Endodermal cell (in vitro differentiated cells): ENCODE measurements at regions not wholly inside any gene's neighbourhood (a gene's known extent, or its start where the extent isn't known, plus 50 kb on each side); places are given as distances from the start of the nearest gene placed in this dataset.

Source experiments
- DNase-seq: peaks from one replicate; pipeline ENCODE4 v3.0.0-alpha.2; 2017
- H3K27ac ChIP-seq: 2 replicates; pipeline ENCODE4 v1.5.1; 2013; ENCODE audit warnings: mild to moderate bottlenecking, low read depth, low read length, moderate library complexity
- H3K27me3 ChIP-seq: 2 replicates; pipeline ENCODE4 v1.6.1; 2013; ENCODE audit warnings: mild to moderate bottlenecking, low read length, moderate library complexity; ENCODE audit not compliant: insufficient read depth, control insufficient read depth, poor library complexity, severe bottlenecking
- H3K36me3 ChIP-seq: 2 replicates; pipeline ENCODE4 v1.7.0; 2013; ENCODE audit warnings: mild to moderate bottlenecking, low read length, moderate library complexity; ENCODE audit not compliant: control insufficient read depth, insufficient read depth
- H3K4me1 ChIP-seq: one replicate; pipeline ENCODE4 v1.7.0; 2013; ENCODE audit warnings: low read length; ENCODE audit not compliant: control insufficient read depth, insufficient read depth
- H3K4me3 ChIP-seq: 2 replicates; pipeline ENCODE4 v1.5.1; 2013; ENCODE audit warnings: mild to moderate bottlenecking, low read length, moderate library complexity
- H3K9ac ChIP-seq: 2 replicates; pipeline ENCODE4 v1.6.1; 2013; ENCODE audit warnings: mild to moderate bottlenecking, low read length, moderate library complexity; ENCODE audit not compliant: poor library complexity, severe bottlenecking; ENCODE audit errors: extremely low read depth
- H3K9me3 ChIP-seq: 2 replicates; pipeline ENCODE4 v1.6.1; 2013; ENCODE audit warnings: mild to moderate bottlenecking, low read length, moderate library complexity; ENCODE audit not compliant: control insufficient read depth
- H3K27ac Mint-ChIP-seq: 2 replicates; pipeline ENCODE4 v1.8.0; 2020; ENCODE audit warnings: mixed read lengths
- H3K27me3 Mint-ChIP-seq: 2 replicates; pipeline ENCODE4 v1.8.0; 2021; ENCODE audit warnings: mild to moderate bottlenecking, mixed read lengths; ENCODE audit not compliant: insufficient read depth
- H3K36me3 Mint-ChIP-seq: 2 replicates; pipeline ENCODE4 v1.8.0; 2020; ENCODE audit warnings: low read depth, mixed read lengths
- H3K4me1 Mint-ChIP-seq: 2 replicates; pipeline ENCODE4 v1.8.0; 2020; ENCODE audit warnings: mixed read lengths
- H3K4me3 Mint-ChIP-seq: 2 replicates; pipeline ENCODE4 v1.8.0; 2020; ENCODE audit warnings: mild to moderate bottlenecking, moderate library complexity, mixed read lengths
- H3K9me3 Mint-ChIP-seq: 2 replicates; pipeline ENCODE4 v1.8.0; 2020; ENCODE audit warnings: mild to moderate bottlenecking, mixed read lengths
- WGBS, 2 experiments: methylation state at CpG; one replicate each; pipeline versions ENCODE4 v1.1.5 to v1.1.7; 2013; ENCODE audit warnings: missing lambda C conversion rate in 2 of 2, mixed read lengths in 1 of 2; ENCODE audit not compliant: insufficient coverage in 1 of 2, insufficient read length in 1 of 2; 5-methylcytosine and 5-hydroxymethylcytosine counted together
- TF ChIP-seq, protein P1 (sequence below): fragments of 200-600 bp; sonication (generic); conservative IDR thresholded peaks from 2 replicates; pipeline ENCODE4 v1.5.0; 2021; ENCODE audit warnings: antibody characterized with exemption, mild to moderate bottlenecking

DNA sequence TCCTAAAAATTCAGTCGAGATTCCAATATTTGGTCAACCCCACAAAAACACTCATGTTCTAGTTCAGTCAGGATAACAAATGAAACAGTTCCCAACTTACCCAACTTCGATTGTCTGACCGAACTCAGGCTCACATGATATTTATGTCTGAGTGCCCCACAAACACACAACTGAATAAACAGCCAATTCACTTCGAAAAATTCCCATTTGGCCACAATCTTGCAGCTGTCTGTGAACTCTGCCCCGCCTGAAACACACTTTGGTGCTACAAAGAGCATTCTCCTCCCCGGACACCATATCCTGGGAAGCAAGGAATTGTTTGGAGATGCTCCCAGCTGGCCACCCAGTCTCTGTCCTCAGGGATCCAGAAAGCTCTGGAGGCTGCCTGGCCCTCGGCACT lies 52.9 kb upstream of the SIM2 start:
- no peaks in the 10 kb centered on the region for H3K27me3 ChIP-seq
- TF ChIP-seq, protein P1, sequence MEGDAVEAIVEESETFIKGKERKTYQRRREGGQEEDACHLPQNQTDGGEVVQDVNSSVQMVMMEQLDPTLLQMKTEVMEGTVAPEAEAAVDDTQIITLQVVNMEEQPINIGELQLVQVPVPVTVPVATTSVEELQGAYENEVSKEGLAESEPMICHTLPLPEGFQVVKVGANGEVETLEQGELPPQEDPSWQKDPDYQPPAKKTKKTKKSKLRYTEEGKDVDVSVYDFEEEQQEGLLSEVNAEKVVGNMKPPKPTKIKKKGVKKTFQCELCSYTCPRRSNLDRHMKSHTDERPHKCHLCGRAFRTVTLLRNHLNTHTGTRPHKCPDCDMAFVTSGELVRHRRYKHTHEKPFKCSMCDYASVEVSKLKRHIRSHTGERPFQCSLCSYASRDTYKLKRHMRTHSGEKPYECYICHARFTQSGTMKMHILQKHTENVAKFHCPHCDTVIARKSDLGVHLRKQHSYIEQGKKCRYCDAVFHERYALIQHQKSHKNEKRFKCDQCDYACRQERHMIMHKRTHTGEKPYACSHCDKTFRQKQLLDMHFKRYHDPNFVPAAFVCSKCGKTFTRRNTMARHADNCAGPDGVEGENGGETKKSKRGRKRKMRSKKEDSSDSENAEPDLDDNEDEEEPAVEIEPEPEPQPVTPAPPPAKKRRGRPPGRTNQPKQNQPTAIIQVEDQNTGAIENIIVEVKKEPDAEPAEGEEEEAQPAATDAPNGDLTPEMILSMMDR: no peak
- no peak overlapping the region for H3K4me3 Mint-ChIP-seq
- H3K27me3 Mint-ChIP-seq: peaks cover 4% of the 10 kb centered on the region
- no peak for DNase-seq
- H3K9me3 ChIP-seq: peaks cover 5% of the 10 kb centered on the region
- no peak overlapping the region for H3K9ac ChIP-seq
- H3K4me3 ChIP-seq: no peak overlapping the region
- H3K27ac Mint-ChIP-seq: no peak overlapping the region
- H3K36me3 ChIP-seq: no peaks in the 10 kb centered on the region
- no peaks in the 10 kb centered on the region for H3K9me3 Mint-ChIP-seq
- H3K4me1 ChIP-seq: peaks cover 5% of the 10 kb centered on the region
- no peak overlapping the region for H3K27ac ChIP-seq
- peaks cover 14% of the 10 kb centered on the region for H3K4me1 Mint-ChIP-seq
- 93 to 100% methylated on average over 4 to 7 of the region's 7 CpGs for WGBS, 2 experiments
- H3K36me3 Mint-ChIP-seq: no peaks in the 10 kb centered on the region

DNA sequence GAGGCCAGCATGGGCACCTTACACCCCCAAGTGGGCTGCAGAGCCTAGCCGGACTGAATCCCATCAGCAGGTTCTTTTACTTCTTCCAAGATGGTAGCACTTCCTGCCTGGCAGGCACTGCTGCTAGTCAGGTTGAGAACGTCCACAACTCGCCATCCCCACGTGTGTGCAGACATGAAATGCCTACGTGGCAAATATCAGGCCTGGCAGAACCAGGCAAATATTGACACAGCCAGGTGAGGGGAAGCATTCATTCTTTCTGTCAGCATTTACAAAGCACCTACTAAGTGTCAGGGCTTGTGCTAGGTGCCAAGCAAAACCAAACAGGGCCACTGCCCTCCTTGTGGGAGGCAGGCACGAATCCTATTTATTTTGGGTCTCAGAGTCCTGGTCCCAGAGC lies 52.3 kb upstream of the SIM2 start:
- no peak overlapping the region for H3K9ac ChIP-seq
- Mint-ChIP-seq H3K9me3 (no peaks in the 10 kb centered on the region), H3K27ac (peak overlapping the region; percentile 4), H3K36me3 (no peaks in the 10 kb centered on the region), H3K27me3 (peaks cover 5% of the 10 kb centered on the region), H3K4me1 (peaks cover 14% of the 10 kb centered on the region), H3K4me3 (no peak overlapping the region)
- H3K4me1 ChIP-seq: peaks cover 5% of the 10 kb centered on the region
- H3K4me3 ChIP-seq: peak overlapping the region; percentile 37
- no peaks in the 10 kb centered on the region for H3K36me3 ChIP-seq
- TF ChIP-seq, protein P1: no peak
- H3K27me3 ChIP-seq: no peaks in the 10 kb centered on the region
- WGBS, 2 experiments: 92 to 94% methylated on average over 6 of the region's 6 CpGs
- H3K27ac ChIP-seq: no peak overlapping the region
- no peak for DNase-seq
- peaks cover 5% of the 10 kb centered on the region for H3K9me3 ChIP-seq

DNA sequence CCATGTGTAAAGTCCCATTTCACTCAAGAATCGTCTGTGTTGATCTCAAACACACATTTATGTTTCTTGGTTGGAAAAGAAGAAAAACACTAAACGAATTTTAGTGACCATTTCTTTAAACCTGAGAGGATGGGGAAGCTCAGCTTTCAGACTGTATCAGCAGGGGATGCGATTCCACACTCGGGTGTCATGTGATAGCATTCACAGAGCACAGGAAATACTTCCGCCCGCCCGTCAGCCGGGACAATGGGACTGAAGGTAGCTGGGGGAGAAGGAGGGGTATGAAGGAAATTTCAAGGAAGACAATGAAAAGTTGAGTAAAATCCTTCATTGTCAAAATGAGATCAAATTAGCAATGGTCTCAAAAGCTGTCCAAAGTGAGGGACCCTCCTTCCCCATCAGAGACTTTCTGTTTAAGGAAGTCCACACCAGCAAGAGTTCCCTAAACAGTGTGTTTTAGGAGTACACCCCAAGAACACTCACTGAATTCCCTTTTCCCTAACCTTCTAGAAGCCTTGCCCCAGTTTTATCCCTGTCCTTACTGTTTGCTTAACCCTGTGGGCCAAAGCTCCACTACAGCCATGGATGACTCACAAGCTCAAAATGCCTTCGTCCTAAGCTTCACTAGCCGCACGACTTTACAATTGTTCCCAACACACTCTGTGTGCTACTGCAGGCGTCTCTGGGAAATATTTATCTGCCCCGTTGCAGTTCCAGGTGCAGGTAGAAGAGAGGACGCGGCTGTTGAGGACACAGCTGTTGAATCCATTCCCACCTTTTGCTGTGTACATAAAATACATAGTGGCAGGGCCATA lies 51.4 kb upstream of the SIM2 start:
- H3K27ac Mint-ChIP-seq: peak overlapping the region; percentile 86
- Histone ChIP-seq H3K9ac (no peak overlapping the region), H3K4me1 (peaks cover 5% of the 10 kb centered on the region), H3K27me3 (no peaks in the 10 kb centered on the region), H3K4me3 (peak overlapping the region; percentile 37), H3K27ac (peak overlapping the region; percentile 12), H3K36me3 (no peaks in the 10 kb centered on the region), H3K9me3 (peaks cover 5% of the 10 kb centered on the region)
- H3K4me3 Mint-ChIP-seq: no peak overlapping the region
- H3K36me3 Mint-ChIP-seq: no peaks in the 10 kb centered on the region
- H3K9me3 Mint-ChIP-seq: no peaks in the 10 kb centered on the region
- TF ChIP-seq, protein P1: no peak
- peaks cover 4% of the 10 kb centered on the region for H3K27me3 Mint-ChIP-seq
- peak; percentile 84 for DNase-seq
- 18 to 48% methylated on average over 5 to 15 of the region's 15 CpGs for WGBS, 2 experiments
- H3K4me1 Mint-ChIP-seq: peaks cover 14% of the 10 kb centered on the region
